Stomach (tissue), 8 donors: ENCODE measurements at regions not wholly inside any gene's neighbourhood (a gene's known extent, or its start where the extent isn't known, plus 50 kb on each side); places are given as distances from the start of the nearest gene placed in this dataset.

ENCODE experiments used
- DNase-seq, 2 donors: peaks; one replicate each; pipeline versions ENCODE4 v3.0.0 to v3.0.0-alpha.2; 2013 to 2019
- H3K27ac ChIP-seq, 5 donors: fragments of 200-600 bp in 4 of 5; sonication (generic) in 4 of 5; one replicate each; pipeline ENCODE4 v1.5.1; 2013 to 2019; ENCODE audit warnings: mild to moderate bottlenecking in 1 of 5, moderate library complexity in 1 of 5
- H3K27me3 ChIP-seq, 3 donors: fragments of 200-600 bp; sonication (generic); one replicate each; pipeline ENCODE4 v1.5.1; 2017 to 2019; ENCODE audit warnings: mixed run types in 1 of 3
- H3K36me3 ChIP-seq, 4 donors: fragments of 200-600 bp; sonication (generic); 1 replicate in 3 of 4; 2 replicates in 1 of 4; pipeline ENCODE4 v1.5.1; 2016 to 2019
- H3K4me1 ChIP-seq, 4 donors: fragments of 200-600 bp; sonication (generic); one replicate each; pipeline ENCODE4 v1.5.1; 2016 to 2019
- H3K4me3 ChIP-seq, 4 donors: fragments of 200-600 bp; sonication (generic) in 3 of 4; one replicate each; pipeline ENCODE4 v1.5.1; 2016 to 2019; ENCODE audit warnings: mild to moderate bottlenecking in 1 of 4
- H3K9me3 ChIP-seq, 4 donors: fragments of 200-600 bp; sonication (generic); one replicate each; pipeline ENCODE4 v1.5.1; 2016 to 2019
- EP300 ChIP-seq: sonication (generic); formaldehyde crosslinking; IDR thresholded peaks from one replicate; pipeline ENCODE4 v1.6.1; 2017; ENCODE audit warnings: antibody characterized with exemption
- POLR2A ChIP-seq, 4 donors: fragments of 450-650 bp; IDR thresholded peaks; one replicate each; pipeline ENCODE4 v1.6.1; 2016; ENCODE audit warnings: antibody characterized with exemption in 4 of 4, control low read depth in 2 of 4, mild to moderate bottlenecking in 1 of 4, moderate library complexity in 1 of 4
- POLR2AphosphoS5 ChIP-seq, 3 donors: sonication (generic); formaldehyde crosslinking; IDR thresholded peaks; one replicate each; pipeline ENCODE4 v1.6.1; 2016; ENCODE audit warnings: antibody characterized with exemption in 3 of 3
- WGBS, 5 donors: extraction: QIAGEN DNeasy Blood & Tissue Kit in 3 of 5; methylation state at CpG; one replicate each; pipeline versions ENCODE4 v1.1.5 to v1.1.7; 2013 to 2018; 5-methylcytosine and 5-hydroxymethylcytosine counted together
- intact Hi-C: fragments of 100-400 bp; cut with DNase I; formaldehyde crosslinking; loops from one replicate; pipeline ENCODE4 v1.15.1; 2023; ENCODE audit warnings: low total_unique reads
- TF ChIP-seq, protein P1 (sequence below), 7 experiments: fragments of 450-650 bp in 4 of 7; fragments of 200-600 bp in 3 of 7; sonication (generic) in 3 of 7; IDR thresholded peaks; one replicate each; pipeline ENCODE4 v1.5.1; 2016 to 2019; ENCODE audit warnings: antibody characterized with exemption in 7 of 7, control low read depth in 2 of 7, mild to moderate bottlenecking in 1 of 7
- donor health status: healthy with polysubstance abuse.
- donor health status: Bipolar disorder and iron deficiency.
- donor health status: healthy.

DNA sequence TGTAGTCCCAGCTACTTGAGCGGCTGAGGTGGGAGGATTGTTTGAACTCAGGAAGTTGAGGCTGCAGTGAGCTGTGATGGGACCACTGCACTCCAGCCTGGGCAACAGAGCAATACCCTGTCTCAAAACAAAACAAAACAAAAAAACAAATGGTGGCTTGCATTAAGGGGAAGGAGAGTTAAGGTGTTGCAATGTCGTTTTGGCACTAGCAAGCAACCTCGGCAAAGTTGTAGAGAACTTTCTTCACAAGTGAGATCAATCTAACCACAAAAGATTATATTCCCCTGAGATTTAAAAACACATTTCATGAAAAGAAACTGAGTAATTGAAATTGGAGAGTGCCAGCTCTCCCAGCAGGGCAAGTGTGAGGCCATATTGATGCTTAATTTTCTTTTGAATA, 153.7 kb downstream of the KLF5 start:
- intact Hi-C loops: no loop called here
- 61 to 83% (median 66%) methylated on average over 3 of the region's 3 CpGs for WGBS, 5 donors
- H3K4me3 ChIP-seq: no peak overlapping the region

DNA sequence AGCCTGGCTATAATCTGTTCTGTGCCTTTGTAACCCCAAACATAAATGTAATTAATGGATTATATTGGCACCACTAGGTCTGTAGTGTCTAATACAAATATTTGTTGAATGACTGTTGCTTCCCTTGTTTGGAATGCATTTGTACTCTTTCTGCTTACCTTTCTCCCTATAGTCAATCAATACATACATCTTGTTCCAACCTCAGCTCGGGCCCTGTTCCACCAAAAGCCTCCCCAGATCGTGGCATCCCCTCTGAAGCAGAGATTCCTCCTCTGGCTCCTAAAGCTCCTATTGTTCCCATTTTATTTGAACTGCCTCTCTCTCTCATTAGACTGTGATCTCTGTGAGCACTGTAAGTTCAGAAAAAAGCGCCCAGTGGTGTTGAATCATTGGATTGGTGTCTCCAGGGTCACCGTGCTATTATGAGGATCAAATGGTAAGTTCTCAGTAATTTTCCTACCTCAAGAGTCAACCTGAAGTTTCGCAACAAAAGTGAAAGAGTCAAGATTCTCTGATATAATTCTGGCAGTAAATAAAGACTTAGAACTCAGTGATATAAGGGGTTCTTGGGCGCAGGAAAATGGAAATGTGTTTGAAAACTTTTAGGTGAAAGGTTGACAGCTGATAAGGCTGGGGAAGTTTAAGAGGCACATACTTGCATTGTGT, 151.5 kb downstream of the KLF5 start:
- Histone ChIP-seq H3K4me1 (peaks cover 4 to 9% (median 6%) of the 10 kb centered on the region in 4 donors), H3K27me3 (no peaks in the 10 kb centered on the region), H3K9me3 (no peaks in the 10 kb centered on the region), H3K36me3 (no peaks in the 10 kb centered on the region), H3K4me3 (no peak overlapping the region), H3K27ac (peak overlapping the region; percentile 65 to 85 (median 71))
- WGBS, 5 donors: 25 to 50% (median 34%) methylated on average over 6 of the region's 6 CpGs
- TF ChIP-seq, protein P1, sequence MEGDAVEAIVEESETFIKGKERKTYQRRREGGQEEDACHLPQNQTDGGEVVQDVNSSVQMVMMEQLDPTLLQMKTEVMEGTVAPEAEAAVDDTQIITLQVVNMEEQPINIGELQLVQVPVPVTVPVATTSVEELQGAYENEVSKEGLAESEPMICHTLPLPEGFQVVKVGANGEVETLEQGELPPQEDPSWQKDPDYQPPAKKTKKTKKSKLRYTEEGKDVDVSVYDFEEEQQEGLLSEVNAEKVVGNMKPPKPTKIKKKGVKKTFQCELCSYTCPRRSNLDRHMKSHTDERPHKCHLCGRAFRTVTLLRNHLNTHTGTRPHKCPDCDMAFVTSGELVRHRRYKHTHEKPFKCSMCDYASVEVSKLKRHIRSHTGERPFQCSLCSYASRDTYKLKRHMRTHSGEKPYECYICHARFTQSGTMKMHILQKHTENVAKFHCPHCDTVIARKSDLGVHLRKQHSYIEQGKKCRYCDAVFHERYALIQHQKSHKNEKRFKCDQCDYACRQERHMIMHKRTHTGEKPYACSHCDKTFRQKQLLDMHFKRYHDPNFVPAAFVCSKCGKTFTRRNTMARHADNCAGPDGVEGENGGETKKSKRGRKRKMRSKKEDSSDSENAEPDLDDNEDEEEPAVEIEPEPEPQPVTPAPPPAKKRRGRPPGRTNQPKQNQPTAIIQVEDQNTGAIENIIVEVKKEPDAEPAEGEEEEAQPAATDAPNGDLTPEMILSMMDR (IDR thresholded peaks at IDR 0.05): no peak
- no peak for TF ChIP-seq POLR2A (IDR thresholded peaks at IDR 0.05)
- TF ChIP-seq POLR2AphosphoS5 (IDR thresholded peaks at IDR 0.05): no peak
- TF ChIP-seq EP300: no peak
- intact Hi-C loops: no loop called here
- peak in 1 of 2 donors; percentile 52 for DNase-seq

More for the DNA sequence above, 153.7 kb downstream of the KLF5 start:
- H3K27me3 ChIP-seq: no peaks in the 10 kb centered on the region
- H3K4me1 ChIP-seq: peaks cover 4 to 14% (median 7%) of the 10 kb centered on the region in 4 donors
- no peaks in the 10 kb centered on the region for H3K36me3 ChIP-seq
- no peak for DNase-seq
- no peak overlapping the region for H3K27ac ChIP-seq
- TF ChIP-seq EP300 (no peak), POLR2AphosphoS5 (IDR thresholded peaks at IDR 0.05) (no peak), POLR2A (IDR thresholded peaks at IDR 0.05) (no peak)
- TF ChIP-seq, protein P1 (IDR thresholded peaks at IDR 0.05): no peak
- no peaks in the 10 kb centered on the region for H3K9me3 ChIP-seq

DNA sequence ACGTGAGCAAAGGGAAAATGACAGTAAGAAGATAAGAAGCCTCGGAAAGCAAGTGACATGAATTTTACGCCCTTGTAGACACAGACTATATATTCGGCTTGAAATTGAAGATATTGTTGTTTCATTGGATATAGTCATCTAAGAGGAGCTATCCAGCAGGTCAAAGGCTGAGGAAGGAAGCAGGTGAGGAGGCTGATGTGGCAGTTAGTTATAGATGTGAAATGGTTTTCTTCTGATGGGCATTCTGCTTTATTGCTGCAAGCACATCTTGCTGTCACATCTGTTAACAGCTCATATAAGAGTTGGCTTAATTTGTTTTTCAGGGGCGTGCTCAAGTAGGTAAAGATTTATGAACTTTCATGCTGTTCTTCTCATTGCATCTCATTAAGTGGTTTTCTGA, 146.1 kb downstream of the KLF5 start:
- 79 to 87% (median 85%) methylated on average over 5 of the region's 5 CpGs for WGBS, 5 donors
- no peak overlapping the region for H3K4me3 ChIP-seq
- H3K36me3 ChIP-seq: no peaks in the 10 kb centered on the region
- TF ChIP-seq, protein P1 (IDR thresholded peaks at IDR 0.05): no peak
- TF ChIP-seq POLR2A (IDR thresholded peaks at IDR 0.05) (no peak), EP300 (no peak), POLR2AphosphoS5 (IDR thresholded peaks at IDR 0.05) (no peak)
- intact Hi-C loops: no loop called here
- H3K4me1 ChIP-seq: peaks cover 0 to 19% (median 0%) of the 10 kb centered on the region in 4 donors
- no peak for DNase-seq
- H3K9me3 ChIP-seq: no peaks in the 10 kb centered on the region
- H3K27ac ChIP-seq: no peak overlapping the region
- no peaks in the 10 kb centered on the region for H3K27me3 ChIP-seq

DNA sequence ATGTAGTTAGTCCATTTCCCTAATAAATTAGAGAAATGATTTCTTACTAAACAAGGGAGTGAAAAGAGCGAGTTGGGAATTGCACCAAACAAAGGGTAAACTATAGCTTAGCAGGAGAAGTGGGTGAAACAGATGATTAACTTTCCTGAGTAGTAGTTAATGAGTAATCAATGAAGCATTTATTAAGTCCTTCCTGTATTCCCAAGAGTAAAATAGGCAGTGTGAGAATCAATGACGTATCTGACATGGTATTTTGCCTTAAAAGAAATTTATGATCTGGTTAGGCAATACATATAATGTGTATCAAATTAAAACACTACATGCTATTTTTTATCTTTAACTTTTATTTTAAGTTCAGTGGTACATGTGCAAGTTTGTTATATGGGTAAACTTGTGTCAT, 142.8 kb downstream of the KLF5 start:
- no peaks in the 10 kb centered on the region for H3K9me3 ChIP-seq
- peak overlapping the region in 2 of 5 donors; percentile 72 to 77 for H3K27ac ChIP-seq
- no peaks in the 10 kb centered on the region for H3K36me3 ChIP-seq
- DNase-seq: no peak
- H3K4me1 ChIP-seq: peaks cover 0 to 25% (median 6%) of the 10 kb centered on the region in 4 donors
- intact Hi-C loops: no loop called here
- TF ChIP-seq POLR2AphosphoS5 (IDR thresholded peaks at IDR 0.05) (no peak), POLR2A (IDR thresholded peaks at IDR 0.05) (no peak), EP300 (no peak)
- TF ChIP-seq, protein P1 (IDR thresholded peaks at IDR 0.05): no peak
- no peak overlapping the region for H3K4me3 ChIP-seq
- H3K27me3 ChIP-seq: no peaks in the 10 kb centered on the region
- WGBS, 5 donors: 62 to 79% (median 74%) methylated on average over 2 of the region's 2 CpGs
